Liver (tissue), 8 donors: ENCODE measurements at regions not wholly inside any gene's neighbourhood (a gene's known extent, or its start where the extent isn't known, plus 50 kb on each side); places are given as distances from the start of the nearest gene placed in this dataset.

Experiments
- DNase-seq: peaks from one replicate; pipeline ENCODE4 v3.0.0-alpha.2; 2017; ENCODE audit warnings: low spot score
- H3K27ac ChIP-seq, 2 donors: one replicate each; pipeline ENCODE4 v1.7.0; 2013; ENCODE audit warnings: inconsistent platforms in 2 of 2, low read length in 2 of 2, control low read depth in 1 of 2, low read depth in 1 of 2, mild to moderate bottlenecking in 1 of 2
- H3K27me3 ChIP-seq, 4 donors: one replicate each; pipeline versions ENCODE4 v1.6.1 to v1.7.0; 2013; ENCODE audit warnings: low read length in 3 of 4, inconsistent platforms in 1 of 4, mild to moderate bottlenecking in 1 of 4, moderate library complexity in 1 of 4; ENCODE audit not compliant: control insufficient read depth in 4 of 4, insufficient read depth in 4 of 4
- H3K36me3 ChIP-seq, 4 donors: one replicate each; pipeline versions ENCODE4 v1.6.1 to v1.7.0; 2013; ENCODE audit warnings: low read length in 3 of 4, mild to moderate bottlenecking in 3 of 4, low read depth in 1 of 4, moderate library complexity in 1 of 4; ENCODE audit not compliant: control insufficient read depth in 4 of 4, insufficient read depth in 3 of 4
- H3K4me1 ChIP-seq, 4 donors: one replicate each; pipeline versions ENCODE4 v1.6.1 to v1.7.0; 2013; ENCODE audit warnings: low read length in 3 of 4, mild to moderate bottlenecking in 3 of 4, moderate library complexity in 1 of 4; ENCODE audit not compliant: control insufficient read depth in 4 of 4, insufficient read depth in 4 of 4
- H3K4me3 ChIP-seq, 3 donors: one replicate each; pipeline versions ENCODE4 v1.6.1 to v1.7.0; 2013; ENCODE audit warnings: low read length in 3 of 3, control low read depth in 1 of 3, low read depth in 1 of 3, mild to moderate bottlenecking in 1 of 3
- H3K9ac ChIP-seq, 2 donors: one replicate each; pipeline ENCODE4 v1.7.0; 2013; ENCODE audit warnings: low read length in 2 of 2, mild to moderate bottlenecking in 2 of 2, moderate library complexity in 2 of 2, control low read depth in 1 of 2, low read depth in 1 of 2
- H3K9me3 ChIP-seq, 4 donors: one replicate each; pipeline versions ENCODE4 v1.6.1 to v1.7.0; 2013; ENCODE audit warnings: low read length in 3 of 4; ENCODE audit not compliant: control insufficient read depth in 4 of 4
- ATF3 ChIP-seq: IDR thresholded peaks from 2 replicates; pipeline ENCODE4 v1.6.1; 2016; ENCODE audit warnings: antibody characterized with exemption
- CTCF ChIP-seq: fragments of 150-350 bp; IDR thresholded peaks from 2 replicates; pipeline ENCODE4 v1.5.1; 2017; ENCODE audit warnings: improper control_type of control experiment, low read depth, low read length; ENCODE audit not compliant: missing input control
- EGR1 ChIP-seq, 2 donors: IDR thresholded peaks; 2 replicates each; pipeline ENCODE4 v1.6.1; 2016 to 2018; ENCODE audit warnings: antibody characterized with exemption in 2 of 2, low read depth in 2 of 2
- FOXA1 ChIP-seq: IDR thresholded peaks from 2 replicates; pipeline ENCODE4 v1.6.1; 2016; ENCODE audit warnings: antibody characterized with exemption
- FOXA2 ChIP-seq: IDR thresholded peaks from 2 replicates; pipeline ENCODE4 v1.6.1; 2016; ENCODE audit warnings: antibody characterized with exemption
- GABPA ChIP-seq, 2 donors: IDR thresholded peaks in 1 of 2; conservative IDR thresholded peaks in 1 of 2; 2 replicates each; pipeline ENCODE4 v1.6.1; 2016; ENCODE audit warnings: antibody characterized with exemption in 2 of 2, mild to moderate bottlenecking in 1 of 2, moderate library complexity in 1 of 2
- HNF4A ChIP-seq, 2 donors: conservative IDR thresholded peaks; 2 replicates each; pipeline ENCODE4 v1.6.1; 2016; ENCODE audit warnings: antibody characterized with exemption in 2 of 2, mild to moderate bottlenecking in 2 of 2
- HNF4G ChIP-seq: IDR thresholded peaks from 2 replicates; pipeline ENCODE4 v1.6.1; 2016; ENCODE audit warnings: antibody characterized with exemption
- JUND ChIP-seq, 2 donors: IDR thresholded peaks; 2 replicates each; pipeline ENCODE4 v1.6.1; 2016; ENCODE audit warnings: antibody characterized with exemption in 2 of 2
- MAX ChIP-seq: IDR thresholded peaks from 2 replicates; pipeline ENCODE4 v1.6.1; 2016; ENCODE audit warnings: antibody characterized with exemption
- NR2F2 ChIP-seq: IDR thresholded peaks from 2 replicates; pipeline ENCODE4 v1.6.1; 2016; ENCODE audit warnings: antibody characterized with exemption
- RAD21 ChIP-seq, 2 donors: IDR thresholded peaks; 2 replicates each; pipeline ENCODE4 v1.6.1; 2016; ENCODE audit warnings: antibody characterized with exemption in 2 of 2, mild to moderate bottlenecking in 2 of 2
- REST ChIP-seq: IDR thresholded peaks from 2 replicates; pipeline ENCODE4 v1.6.1; 2016; ENCODE audit warnings: antibody characterized with exemption, mild to moderate bottlenecking
- RXRA ChIP-seq, 2 donors: IDR thresholded peaks; 2 replicates each; pipeline ENCODE4 v1.6.1; 2017 to 2018; ENCODE audit warnings: antibody characterized with exemption in 2 of 2, mild to moderate bottlenecking in 1 of 2
- SP1 ChIP-seq: IDR thresholded peaks from 2 replicates; pipeline ENCODE4 v1.6.1; 2018; ENCODE audit warnings: antibody characterized with exemption, mild to moderate bottlenecking
- TAF1 ChIP-seq: conservative IDR thresholded peaks from 2 replicates; pipeline ENCODE4 v1.6.1; 2016; ENCODE audit warnings: antibody characterized with exemption, mild to moderate bottlenecking
- WGBS: extraction: QIAGEN DNeasy Blood & Tissue Kit; methylation state at CpG from one replicate; pipeline ENCODE4 v1.1.7; 2013; 5-methylcytosine and 5-hydroxymethylcytosine counted together
- donor health status: healthy.
- donor health status: healthy.
- donor health status: healthy.
- donor health status: healthy.
- donor health status: healthy.

GRCh38 chr11:95358511-95359340 is 127.7 kb upstream of the SESN3 start:
- DNase-seq: no peak
- Histone ChIP-seq H3K27me3 (no peaks in the 10 kb centered on the region), H3K27ac (no peak overlapping the region), H3K4me3 (no peak overlapping the region), H3K9me3 (no peaks in the 10 kb centered on the region), H3K9ac (no peak overlapping the region), H3K36me3 (no peaks in the 10 kb centered on the region), H3K4me1 (peaks cover 1 to 12% (median 6%) of the 10 kb centered on the region in 4 donors)
- TF ChIP-seq GABPA (IDR thresholded peaks at IDR 0.05 in 1 of 2, conservative IDR thresholded peaks at IDR 0.05 in 1 of 2) (no peak), REST (no peak), NR2F2 (peak; percentile 29), HNF4G (no peak), TAF1 (no peak), RAD21 (IDR thresholded peaks at IDR 0.05) (peak in 1 of 2 donors; percentile 23), RXRA (IDR thresholded peaks at IDR 0.05) (peak in 1 of 2 donors; percentile 4), FOXA1 (no peak), HNF4A (conservative IDR thresholded peaks at IDR 0.05) (peak; percentile 39 to 46), JUND (IDR thresholded peaks at IDR 0.05) (no peak), SP1 (peak; percentile 40)
- WGBS: 48% methylated on average over 5 of the region's 5 CpGs

- H3K4me1 ChIP-seq: peaks cover 0 to 13% (median 6%) of the 10 kb centered on the region in 4 donors
- H3K36me3 ChIP-seq: no peaks in the 10 kb centered on the region
- DNase-seq: no peak
- H3K4me3 ChIP-seq: no peak overlapping the region
- H3K27me3 ChIP-seq: no peaks in the 10 kb centered on the region
- H3K27ac ChIP-seq: no peak overlapping the region
- peaks cover 0 to 2% (median 0%) of the 10 kb centered on the region in 4 donors for H3K9me3 ChIP-seq
- no peak overlapping the region for H3K9ac ChIP-seq
- no peak for TF ChIP-seq MAX
- TF ChIP-seq FOXA2: no peak
- no peak for TF ChIP-seq FOXA1
- no peak for TF ChIP-seq RAD21 (IDR thresholded peaks at IDR 0.05)
- no peak for TF ChIP-seq ATF3
- TF ChIP-seq HNF4A (conservative IDR thresholded peaks at IDR 0.05): no peak
- no peak for TF ChIP-seq TAF1
- no peak for TF ChIP-seq GABPA (IDR thresholded peaks at IDR 0.05 in 1 of 2, conservative IDR thresholded peaks at IDR 0.05 in 1 of 2)
Observed at GRCh38 chr11:95354304-95354703, 123.3 kb upstream of the SESN3 start.

- no peak for DNase-seq
- Histone ChIP-seq H3K4me1 (peaks cover 0 to 8% (median 2%) of the 10 kb centered on the region in 4 donors), H3K4me3 (no peak overlapping the region), H3K9me3 (peaks cover 0 to 4% (median 0%) of the 10 kb centered on the region in 4 donors), H3K27me3 (no peaks in the 10 kb centered on the region), H3K27ac (no peak overlapping the region), H3K36me3 (no peaks in the 10 kb centered on the region), H3K9ac (no peak overlapping the region)
- TF ChIP-seq CTCF (no peak), GABPA (IDR thresholded peaks at IDR 0.05 in 1 of 2, conservative IDR thresholded peaks at IDR 0.05 in 1 of 2) (no peak), EGR1 (IDR thresholded peaks at IDR 0.05; ENCODE audit: low read depth in 2 of 2) (no peak)
Observed at GRCh38 chr11:95353706-95354105, 122.7 kb upstream of the SESN3 start.
